WTC11 (cell line): ENCODE measurements at regions not wholly inside any gene's neighbourhood (a gene's known extent, or its start where the extent isn't known, plus 50 kb on each side); places are given as distances from the start of the nearest gene placed in this dataset.

Experiments
- ATAC-seq: fragments of 200-7000 bp; cut with Tn5 transposase; 2 replicates; pipeline ENCODE4 v1.10.0; 2021; ENCODE audit warnings: mild to moderate bottlenecking, moderate library complexity
- CTCF ChIA-PET: fragments of 300-600 bp; sonication (Branson Sonifier 250); formaldehyde crosslinking; loops from one replicate; lab custom pipeline; 2021; ENCODE audit warnings: antibody characterized with exemption; lab: Charles Lee
- POLR2A ChIA-PET: fragments of 350-600 bp; sonication (Branson Sonifier 250); formaldehyde crosslinking; loops from one replicate; lab custom pipeline; 2021; ENCODE audit warnings: antibody characterized with exemption; lab: Charles Lee
- DNase-seq: peaks from one replicate; pipeline ENCODE4 v3.0.0; 2021; ENCODE audit warnings: low spot score
- H3K27ac Mint-ChIP-seq: 2 replicates; pipeline ENCODE4 v1.8.0; 2021; ENCODE audit warnings: mixed read lengths
- H3K27me3 Mint-ChIP-seq: 2 replicates; pipeline ENCODE4 v1.8.0; 2021; ENCODE audit warnings: low read depth, mild to moderate bottlenecking, moderate library complexity, mixed read lengths
- H3K36me3 Mint-ChIP-seq: 2 replicates; pipeline ENCODE4 v1.8.0; 2021; ENCODE audit warnings: mixed read lengths
- H3K4me1 Mint-ChIP-seq: 2 replicates; pipeline ENCODE4 v1.8.0; 2022; ENCODE audit warnings: mixed read lengths
- H3K4me3 Mint-ChIP-seq: 2 replicates; pipeline ENCODE4 v1.8.0; 2021; ENCODE audit warnings: mild to moderate bottlenecking, moderate library complexity, mixed read lengths
- H3K9me3 Mint-ChIP-seq: 2 replicates; pipeline ENCODE4 v1.8.0; 2021; ENCODE audit warnings: mixed read lengths
- AFF4 ChIP-seq: sonication (generic); formaldehyde crosslinking; IDR thresholded peaks from 2 replicates; pipeline ENCODE4 v1.8.1; 2023; ENCODE audit warnings: mild to moderate bottlenecking, missing genetic modification reagents, borderline replicate concordance
- EMX1 ChIP-seq: fragments of 250-450 bp; sonication (Bioruptor Pico); IDR thresholded peaks from 2 replicates; pipeline ENCODE4 v1.8.0; 2021; ENCODE audit warnings: mild to moderate bottlenecking
- ERG ChIP-seq: fragments of 250-450 bp; sonication (Bioruptor Pico); IDR thresholded peaks from 2 replicates; pipeline ENCODE4 v1.8.0; 2021; ENCODE audit warnings: mild to moderate bottlenecking
- GTF2I ChIP-seq: fragments of 250-450 bp; sonication (Bioruptor Pico); conservative IDR thresholded peaks from 2 replicates; pipeline ENCODE4 v1.4.0; 2021; ENCODE audit warnings: mild to moderate bottlenecking
- IRF1 ChIP-seq: sonication (generic); formaldehyde crosslinking; IDR thresholded peaks from 2 replicates; pipeline ENCODE4 v1.8.0; 2023; ENCODE audit warnings: missing genetic modification reagents
- MLX ChIP-seq: sonication (generic); formaldehyde crosslinking; IDR thresholded peaks from 2 replicates; pipeline ENCODE4 v1.8.1; 2023; ENCODE audit warnings: mild to moderate bottlenecking, missing genetic modification reagents, moderate library complexity
- MXD4 ChIP-seq: fragments of 250-450 bp; sonication (Bioruptor Pico); IDR thresholded peaks from 2 replicates; pipeline ENCODE4 v1.8.0; 2021; ENCODE audit warnings: mild to moderate bottlenecking, moderate library complexity, borderline replicate concordance
- NR1H2 ChIP-seq: sonication (generic); formaldehyde crosslinking; IDR thresholded peaks from 2 replicates; pipeline ENCODE4 v1.9.0; 2021; ENCODE audit warnings: mild to moderate bottlenecking, moderate library complexity, missing genetic modification reagents
- RORB ChIP-seq: fragments of 250-450 bp; sonication (Bioruptor Pico); IDR thresholded peaks from 2 replicates; pipeline ENCODE4 v1.9.0; 2021; ENCODE audit warnings: mild to moderate bottlenecking
- TP53 ChIP-seq: sonication (generic); formaldehyde crosslinking; IDR thresholded peaks from 2 replicates; pipeline ENCODE4 v1.8.1; 2023; ENCODE audit warnings: mild to moderate bottlenecking, missing genetic modification reagents
- ZNF219 ChIP-seq: sonication (generic); formaldehyde crosslinking; IDR thresholded peaks from 2 replicates; pipeline ENCODE4 v1.8.0; 2023; ENCODE audit warnings: missing genetic modification reagents, mild to moderate bottlenecking, borderline replicate concordance
- ZNF263 ChIP-seq: sonication (generic); formaldehyde crosslinking; IDR thresholded peaks from 2 replicates; pipeline ENCODE4 v1.8.1; 2022; ENCODE audit warnings: low read depth, mild to moderate bottlenecking, moderate library complexity, missing genetic modification reagents
- ZNF317 ChIP-seq: sonication (generic); formaldehyde crosslinking; IDR thresholded peaks from 2 replicates; pipeline ENCODE4 v1.8.1; 2023; ENCODE audit warnings: low read depth, mild to moderate bottlenecking, moderate library complexity, missing genetic modification reagents, borderline replicate concordance
- ZNF425 ChIP-seq: fragments of 250-450 bp; sonication (Bioruptor Pico); conservative IDR thresholded peaks from 2 replicates; pipeline ENCODE4 v1.9.0; 2021; ENCODE audit warnings: mild to moderate bottlenecking

GRCh38 chr13:50318887-50319286 lies 303.6 kb downstream of the KCNRG start (continued):
- TF ChIP-seq ZNF425 (CRISPR knock-in tag) (no peak), TP53 (CRISPR knock-in tag) (no peak), GTF2I (CRISPR knock-in tag) (no peak), IRF1 (CRISPR knock-in tag) (no peak), AFF4 (CRISPR knock-in tag) (no peak)

- no peaks in the 10 kb centered on the region for H3K27me3 Mint-ChIP-seq
- no peak for TF ChIP-seq ZNF219 (CRISPR knock-in tag)
- TF ChIP-seq GTF2I (CRISPR knock-in tag), result no peak
- TF ChIP-seq MLX (CRISPR knock-in tag), result no peak
- no peak for TF ChIP-seq EMX1 (CRISPR knock-in tag)
- TF ChIP-seq MXD4 (CRISPR knock-in tag), result no peak
- TF ChIP-seq ZNF263 (CRISPR knock-in tag), result no peak
- no peak for TF ChIP-seq ZNF317 (CRISPR knock-in tag)
- TF ChIP-seq ERG (CRISPR knock-in tag), result no peak
- no peak for TF ChIP-seq NR1H2 (CRISPR knock-in tag)
- TF ChIP-seq RORB (CRISPR knock-in tag), result no peak
- TF ChIP-seq, all 79 proteins: peak for 0
- ChIA-PET POLR2A (no interaction called here), CTCF (interaction anchor here (1.2 kb wide), 1 partner anchor 20 kb away, joined by 3 read pairs; no protein-coding TSS in a partner anchor)
- Mint-ChIP-seq H3K27ac (peak overlapping the region; percentile 50; the same call in 1 of the 2 replicates), H3K4me3 (no peak overlapping the region), H3K36me3 (no peaks in the 10 kb centered on the region), H3K4me1 (peaks cover 7% of the 10 kb centered on the region; the same call in 1 of the 2 replicates), H3K9me3 (no peaks in the 10 kb centered on the region)
- no peak for DNase-seq
- no peak for ATAC-seq
Measured at GRCh38 chr13:50319635-50320255, 304.5 kb downstream of the KCNRG start.
